Muscle of back (tissue), 3 donors: ENCODE measurements at regions not wholly inside any gene's neighbourhood (a gene's known extent, or its start where the extent isn't known, plus 50 kb on each side); places are given as distances from the start of the nearest gene placed in this dataset.

Experiments used
- DNase-seq, 3 donors: peaks; one replicate each; pipeline versions ENCODE4 v3.0.0 to v3.0.0-alpha.2; 2013

- no peak for DNase-seq
Measured at GRCh38 chr4:62366939-62367338, 1166.8 kb downstream of the ADGRL3 start.

DNA sequence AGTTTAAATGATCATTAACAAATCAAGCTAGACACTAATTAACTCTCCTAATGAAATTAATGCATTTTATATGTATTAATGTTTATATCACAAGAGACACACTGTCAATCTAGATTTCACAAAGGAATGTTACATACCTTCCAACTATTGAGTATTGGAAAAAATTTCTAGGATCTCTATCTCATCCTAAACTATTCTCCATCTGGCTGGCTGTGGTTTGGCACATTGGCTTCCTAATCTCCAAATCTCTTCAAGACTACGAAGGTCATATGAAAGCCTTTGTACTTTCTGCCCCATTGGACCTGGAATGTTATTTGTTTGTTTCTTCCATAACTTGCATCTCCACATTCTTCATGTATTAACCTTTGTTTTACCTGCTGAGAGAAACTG is 1160.0 kb downstream of the ADGRL3 start:
- DNase-seq, result peak in 2 of 3 donors; percentile 19 to 70

DNA sequence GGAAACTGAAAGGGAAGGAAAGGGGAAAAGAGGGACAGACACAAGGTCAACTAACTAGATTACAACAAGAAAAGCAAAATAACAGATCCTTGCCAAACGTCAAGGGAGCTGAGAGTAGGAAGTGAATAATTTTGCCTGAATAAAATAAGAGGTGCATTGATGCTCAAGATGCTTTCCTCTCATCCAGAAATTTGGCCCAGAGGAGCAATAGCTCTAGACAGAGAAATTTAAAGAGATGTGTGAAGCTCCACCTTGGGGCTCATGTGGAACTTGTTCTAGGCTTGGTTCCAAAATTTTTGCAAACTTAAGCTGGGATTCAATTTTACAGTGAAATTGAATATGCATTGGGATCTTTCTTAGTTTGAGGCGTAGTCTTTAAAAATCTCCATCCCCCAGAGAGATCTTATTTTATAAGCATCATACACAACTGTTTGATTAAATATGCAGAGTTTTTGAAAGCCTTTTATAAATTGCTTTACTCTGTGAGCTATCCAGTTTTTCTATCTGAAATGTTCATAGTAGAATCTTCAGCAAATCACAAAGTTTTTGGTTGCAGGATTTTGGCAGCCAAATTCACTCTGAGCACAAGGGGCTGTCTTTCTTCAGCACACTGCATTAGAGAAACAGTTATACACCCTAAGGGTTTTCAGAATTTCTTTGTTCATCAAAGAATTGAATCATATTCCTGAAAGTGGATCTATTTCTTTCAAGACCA is 1159.5 kb downstream of the ADGRL3 start:
- peak; percentile 77 to 94 (median 83) for DNase-seq

- DNase-seq, result no peak
Measured at GRCh38 chr4:62344915-62345314, 1144.8 kb downstream of the ADGRL3 start.

GRCh38 chr4:62344474-62344873 is 1144.3 kb downstream of the ADGRL3 start:
- no peak for DNase-seq

- no peak for DNase-seq
Measured at GRCh38 chr4:62342346-62342745, 1142.2 kb downstream of the ADGRL3 start.

DNA sequence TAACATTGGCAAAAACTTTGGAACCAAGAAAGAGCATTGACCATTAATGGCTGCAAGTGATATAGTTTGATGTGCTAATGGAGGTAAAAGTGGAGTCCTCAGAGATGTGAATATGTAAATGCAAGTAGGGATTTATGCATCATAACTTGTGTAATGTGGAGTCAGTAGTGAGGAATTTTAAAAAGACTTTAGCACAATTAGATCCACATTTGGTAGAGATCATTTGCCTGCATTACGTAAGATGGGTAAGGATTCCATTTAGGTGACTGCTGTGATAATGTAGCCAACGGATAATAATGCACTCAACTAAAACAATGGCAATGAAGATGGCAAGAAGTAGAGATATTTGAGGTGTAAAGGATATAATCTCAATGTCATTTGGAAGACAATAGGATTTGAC is 1128.4 kb downstream of the ADGRL3 start:
- peak in 1 of 3 donors; percentile 3 for DNase-seq

GRCh38 chr4:62327612-62328297 is 1127.6 kb downstream of the ADGRL3 start:
- DNase-seq, result no peak

GRCh38 chr4:62324215-62324614 is 1124.1 kb downstream of the ADGRL3 start:
- DNase-seq, result peak; percentile 20 to 59 (median 30)

GRCh38 chr4:62320612-62321011 is 1120.5 kb downstream of the ADGRL3 start:
- no peak for DNase-seq

DNA sequence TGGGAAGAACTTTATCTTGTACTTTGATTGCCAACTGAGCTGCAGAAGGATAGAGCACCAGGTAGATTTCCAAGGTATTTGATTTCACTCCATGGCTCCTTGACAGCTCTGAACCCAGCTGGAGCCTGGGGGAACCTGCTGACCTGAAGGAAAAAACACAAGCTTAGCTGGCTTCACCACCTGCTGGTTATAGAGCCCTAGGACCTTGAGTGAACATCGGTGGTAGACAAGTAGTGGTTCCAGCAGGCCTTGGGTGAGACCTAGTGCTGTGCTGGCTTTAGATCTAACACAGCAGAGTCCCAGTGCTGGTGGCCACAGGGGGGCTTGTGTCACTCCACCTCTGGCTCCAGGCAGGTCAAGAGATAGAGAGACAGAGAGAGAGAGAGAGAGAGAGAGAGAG is 1102.6 kb downstream of the ADGRL3 start:
- no peak for DNase-seq

DNA sequence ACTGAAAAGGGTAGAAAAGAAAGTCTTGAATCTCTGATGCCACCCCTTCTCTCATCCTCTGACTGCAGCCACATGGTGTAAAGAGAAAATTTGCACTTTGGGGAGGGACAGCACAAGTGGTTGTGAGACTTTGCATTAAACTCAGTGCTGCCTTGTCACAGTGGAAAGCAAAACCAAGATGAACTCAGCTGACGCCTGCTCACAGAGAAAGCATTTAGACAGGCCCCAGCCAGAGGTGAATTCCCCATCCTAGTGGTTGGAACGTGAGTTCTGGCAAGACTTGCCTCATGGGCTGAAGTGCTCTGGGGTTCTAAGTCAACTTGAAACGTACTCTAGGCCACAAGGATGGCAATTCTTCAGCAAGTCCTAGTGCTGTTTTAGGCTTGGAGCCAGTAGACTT is 1101.4 kb downstream of the ADGRL3 start:
- DNase-seq, result no peak

DNA sequence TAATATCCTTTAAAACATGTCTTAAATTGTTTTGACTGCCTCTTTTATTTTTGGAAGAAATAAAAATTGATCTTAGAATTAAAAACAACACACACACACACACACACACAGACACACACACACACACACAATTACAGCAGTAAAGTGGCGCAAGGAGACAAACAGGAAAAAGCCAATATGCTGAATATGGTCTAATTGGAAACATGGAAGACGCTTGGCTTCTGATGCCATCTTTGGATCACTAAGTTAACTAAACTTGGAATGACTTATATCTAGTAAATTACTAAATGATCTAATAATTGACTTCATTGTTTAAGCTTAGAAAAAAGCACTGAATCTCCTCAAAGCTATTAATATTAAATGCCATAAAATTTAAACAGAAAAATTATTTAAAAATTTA is 1093.4 kb downstream of the ADGRL3 start:
- DNase-seq, result no peak

- no peak for DNase-seq
Measured at GRCh38 chr4:62292911-62293310, 1092.8 kb downstream of the ADGRL3 start.

DNA sequence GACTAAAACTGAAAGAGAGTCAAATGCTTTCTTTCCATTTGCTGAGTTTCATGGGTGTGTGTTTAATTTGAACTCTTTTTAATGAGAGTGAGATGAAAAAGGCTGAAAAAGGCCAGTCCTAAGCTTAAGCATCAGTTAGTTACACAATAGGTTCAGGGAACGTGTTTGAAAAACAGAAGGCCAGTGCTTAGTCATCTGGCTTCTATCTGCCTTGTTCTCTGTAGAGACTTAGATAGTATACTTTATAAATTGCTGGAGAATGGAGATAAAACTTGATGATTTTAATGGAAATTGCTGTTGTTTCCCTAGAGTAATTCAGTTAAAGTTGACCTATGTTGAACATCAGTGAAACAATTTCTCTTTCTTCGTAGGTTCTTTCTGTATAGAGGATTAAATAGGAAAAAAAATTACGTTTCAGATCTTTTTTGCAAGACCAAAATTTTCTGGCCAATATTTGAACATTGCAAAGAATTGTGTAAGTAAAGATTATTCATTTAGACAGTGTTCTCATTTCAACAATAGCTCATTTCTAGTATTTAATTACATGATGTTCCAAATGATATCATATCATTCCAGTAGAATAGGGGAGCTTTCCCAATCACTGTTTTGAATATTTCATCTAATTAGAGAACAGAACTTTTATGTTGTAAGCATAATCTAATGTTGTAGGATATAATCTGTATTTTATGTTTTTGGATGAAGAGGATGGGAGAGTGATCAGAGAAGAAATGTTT is 1088.8 kb downstream of the ADGRL3 start:
- DNase-seq, result peak; percentile 8 to 69 (median 29)

GRCh38 chr4:62285026-62285425 is 1084.9 kb downstream of the ADGRL3 start:
- peak in 2 of 3 donors; percentile 3 to 45 for DNase-seq

DNA sequence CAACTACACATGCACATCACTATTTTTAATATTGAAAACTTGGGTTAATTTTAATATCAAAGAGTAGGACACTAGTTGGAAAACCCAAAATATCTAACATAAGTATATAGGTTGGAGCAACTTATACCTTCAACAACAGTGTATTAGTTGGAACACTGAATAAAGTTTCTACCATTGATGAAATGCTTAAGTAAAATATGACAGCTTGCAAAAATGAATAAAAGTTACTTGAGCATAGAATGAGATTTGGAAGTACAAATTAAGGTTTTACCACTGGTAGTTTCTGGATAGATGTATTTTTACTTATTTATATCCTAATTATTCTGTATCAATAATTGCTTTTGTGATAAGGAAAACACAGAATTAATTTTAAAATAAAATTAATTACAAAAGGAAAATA is 1079.6 kb downstream of the ADGRL3 start:
- no peak for DNase-seq

DNA sequence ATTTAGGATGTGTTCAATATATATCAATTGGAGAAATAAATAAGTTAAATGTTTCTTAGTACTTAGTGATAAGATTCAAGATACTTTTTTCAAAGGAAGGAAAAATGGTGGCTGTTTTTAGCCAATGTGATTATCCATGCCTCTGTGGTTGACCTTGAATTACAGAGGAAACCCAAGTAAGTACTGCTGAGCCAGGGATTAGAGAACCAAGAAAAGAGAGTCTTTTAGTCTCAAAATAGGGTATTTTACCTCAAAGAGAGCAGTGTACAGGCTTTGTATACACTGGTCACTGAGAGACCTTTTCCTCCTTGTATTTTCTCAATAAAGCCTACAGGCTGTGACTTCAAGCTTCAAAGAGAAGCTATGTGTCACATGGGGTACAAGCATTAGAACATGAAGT is 1075.3 kb downstream of the ADGRL3 start:
- DNase-seq, result no peak

DNA sequence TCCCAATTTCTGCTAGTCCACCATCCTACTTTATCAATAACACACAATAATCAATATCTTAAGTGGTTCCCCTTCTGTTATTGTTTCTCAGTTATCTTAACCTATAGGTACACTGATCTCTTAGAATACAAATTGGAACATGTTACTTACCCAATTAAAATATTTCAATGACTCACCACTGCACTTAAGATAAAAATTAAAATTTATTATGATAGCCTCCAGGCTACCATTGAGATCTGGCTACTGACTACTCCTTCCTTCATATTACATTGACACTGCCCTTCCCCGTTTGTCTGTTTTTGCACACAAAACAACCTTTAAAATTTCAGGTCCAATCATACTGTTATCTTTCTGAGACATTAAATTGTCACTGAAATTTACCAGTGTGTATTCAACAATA is 1074.7 kb downstream of the ADGRL3 start:
- DNase-seq, result no peak

GRCh38 chr4:62271107-62271506 is 1071.0 kb downstream of the ADGRL3 start:
- peak in 2 of 3 donors; percentile 3 to 9 for DNase-seq

DNA sequence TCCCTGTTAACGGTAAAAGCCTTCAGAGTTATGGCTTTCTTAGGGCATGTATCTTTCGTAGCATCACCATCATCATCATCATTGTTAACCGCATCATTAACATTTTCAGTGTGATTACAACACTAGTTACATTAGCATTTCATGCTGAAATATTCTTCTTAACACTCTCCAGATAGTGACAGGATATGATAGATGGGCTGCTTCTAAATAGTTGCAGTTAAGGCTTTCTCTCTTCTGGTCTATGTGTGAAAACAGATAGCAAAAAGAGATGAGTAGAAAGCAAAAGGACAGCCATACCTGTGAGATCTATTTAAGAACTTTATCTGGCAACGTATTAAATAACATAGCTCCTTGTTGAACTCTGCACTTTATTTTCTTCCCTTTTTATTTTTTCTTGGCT is 1069.8 kb downstream of the ADGRL3 start:
- no peak for DNase-seq

DNA sequence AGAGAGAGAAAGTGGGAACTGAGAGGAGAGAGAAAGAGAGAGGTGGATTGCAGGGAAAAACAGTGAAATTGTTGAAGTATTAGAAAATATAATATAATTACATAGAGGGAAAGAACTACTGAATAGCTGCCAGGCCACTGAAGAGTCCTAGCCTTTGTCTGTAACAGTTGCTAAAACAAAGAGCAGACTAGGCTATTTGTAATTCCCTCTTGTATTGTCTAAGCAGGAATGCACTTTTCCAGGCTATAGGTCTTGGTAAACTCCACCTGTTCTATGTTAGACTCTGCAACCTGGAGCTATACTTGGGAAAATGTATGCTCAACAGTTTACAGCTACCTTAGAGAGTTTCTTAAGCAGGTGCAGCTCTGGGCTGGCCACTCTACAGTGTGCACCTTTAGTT is 1063.3 kb downstream of the ADGRL3 start:
- no peak for DNase-seq

DNA sequence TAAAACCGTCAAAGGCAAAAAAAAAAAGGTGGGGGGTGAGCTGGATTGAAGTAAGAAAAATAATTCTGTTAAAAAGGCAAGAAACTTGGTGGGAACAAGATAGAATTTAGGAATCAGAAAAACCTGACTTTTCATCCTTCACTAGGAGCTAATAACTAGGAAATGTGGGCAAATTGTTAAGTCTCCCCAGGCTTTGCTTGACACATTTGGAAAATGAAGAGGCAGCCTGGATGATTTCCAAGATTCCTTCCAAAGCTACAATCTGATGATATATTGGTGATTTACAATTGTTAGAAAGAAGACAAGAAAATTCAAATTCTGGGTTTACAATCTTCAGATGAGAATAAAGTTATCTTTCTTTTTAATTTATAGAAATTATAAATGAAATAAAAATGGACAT is 1062.5 kb downstream of the ADGRL3 start:
- DNase-seq, result no peak
